SU-DHL-6 (cell line): ENCODE measurements at regions not wholly inside any gene's neighbourhood (a gene's known extent, or its start where the extent isn't known, plus 50 kb on each side); places are given as distances from the start of the nearest gene placed in this dataset.

Source experiments
- H2AFZ ChIP-seq: fragments of 200-600 bp; sonication (generic); 2 replicates; pipeline ENCODE4 v1.6.1; 2014; ENCODE audit warnings: low read depth, mild to moderate bottlenecking, moderate library complexity, mixed read lengths, antibody characterized with exemption, low read length; ENCODE audit not compliant: severe bottlenecking
- H3F3A ChIP-seq: fragments of 200-600 bp; shearing (Covaris generic); 2 replicates; pipeline ENCODE4 v1.6.0; 2016; ENCODE audit warnings: antibody characterized with exemption, mild to moderate bottlenecking; ENCODE audit not compliant: insufficient read depth
- H3K27ac ChIP-seq: fragments of 200-600 bp; sonication (generic); 2 replicates; pipeline ENCODE4 v1.5.1; 2016; ENCODE audit warnings: low read depth, mild to moderate bottlenecking, low read length, moderate library complexity, mixed read lengths
- H3K27me3 ChIP-seq: fragments of 200-600 bp; sonication (generic), shearing (Covaris generic); 2 replicates; pipeline ENCODE4 v1.6.0; 2014; ENCODE audit warnings: mild to moderate bottlenecking, low read length
- H3K36me3 ChIP-seq: fragments of 200-600 bp; sonication (generic); 2 replicates; pipeline ENCODE4 v1.6.1; 2014; ENCODE audit warnings: mild to moderate bottlenecking, low read length, mixed read lengths
- H3K4me2 ChIP-seq: fragments of 300-600, 200-600 bp; shearing (Covaris generic), sonication (generic); 2 replicates; pipeline ENCODE4 v1.6.0; 2014; ENCODE audit warnings: low read length, low read depth, mild to moderate bottlenecking; ENCODE audit not compliant: poor library complexity, severe bottlenecking
- H3K4me3 ChIP-seq: fragments of 200-600 bp; sonication (generic); 2 replicates; pipeline ENCODE4 v1.5.1; 2014; ENCODE audit warnings: antibody characterized with exemption, low read length, mild to moderate bottlenecking, mixed read lengths; ENCODE audit not compliant: insufficient read depth, poor library complexity, severe bottlenecking
- H3K79me2 ChIP-seq: fragments of 200-600 bp; sonication (generic); 2 replicates; pipeline ENCODE4 v1.6.1; 2014; ENCODE audit warnings: mild to moderate bottlenecking, low read length, moderate library complexity; ENCODE audit not compliant: insufficient read depth
- H3K9ac ChIP-seq: fragments of 200-600 bp; sonication (generic); 2 replicates; pipeline ENCODE4 v1.7.0; 2014; ENCODE audit warnings: mild to moderate bottlenecking, low read length
- H3K9me2 ChIP-seq: fragments of 200-600 bp; sonication (generic); replicated peaks from 2 replicates; pipeline ENCODE4 v1.6.1; 2014; ENCODE audit warnings: low read length; ENCODE audit not compliant: insufficient read depth
- H3K9me3 ChIP-seq: fragments of 200-600 bp; sonication (generic); 2 replicates; pipeline ENCODE4 v1.6.1; 2014; ENCODE audit warnings: low read length, mixed read lengths; ENCODE audit not compliant: insufficient read depth
- H4K20me1 ChIP-seq: fragments of 200-600 bp; sonication (generic); 2 replicates; pipeline ENCODE4 v1.6.1; 2014; ENCODE audit warnings: low read depth, mild to moderate bottlenecking, antibody characterized with exemption, low read length, moderate library complexity, mixed read lengths
- CTCF ChIP-seq: fragments of 200-600 bp; sonication (generic); IDR thresholded peaks from one replicate; pipeline ENCODE4 v1.5.1; 2017; ENCODE audit warnings: antibody characterized with exemption, mild to moderate bottlenecking, low read length, moderate library complexity; ENCODE audit not compliant: insufficient read depth, poor library complexity, severe bottlenecking
- EZH2phosphoT487 ChIP-seq: fragments of 200-600 bp; sonication (generic), shearing (Covaris generic); conservative IDR thresholded peaks from 2 replicates; pipeline ENCODE4 v1.6.1; 2018; ENCODE audit warnings: mild to moderate bottlenecking, antibody characterized with exemption, low read length, moderate library complexity, mixed read lengths

- no peak for TF ChIP-seq CTCF
- TF ChIP-seq EZH2phosphoT487 = no peak
- Histone ChIP-seq H2AFZ (no peak overlapping the region), H3K36me3 (no peaks in the 10 kb centered on the region), H3K9me3 (no peaks in the 10 kb centered on the region), H3K4me3 (no peak overlapping the region), H3K9ac (no peak overlapping the region), H3K27me3 (no peaks in the 10 kb centered on the region), H3K9me2 (no peaks in the 10 kb centered on the region), H3F3A (no peaks in the 10 kb centered on the region), H3K27ac (no peak overlapping the region), H3K4me2 (no peak overlapping the region), H4K20me1 (no peaks in the 10 kb centered on the region), H3K79me2 (no peaks in the 10 kb centered on the region)
These were observed 1322.7 kb downstream of the AMY1C start for GRCh38 chr1:105072446-105072845.

GRCh38 chr1:105072850-105073249 lies 1323.2 kb downstream of the AMY1C start:
- no peaks in the 10 kb centered on the region for H3K36me3 ChIP-seq
- no peaks in the 10 kb centered on the region for H3K27me3 ChIP-seq
- H2AFZ ChIP-seq = no peak overlapping the region
- no peak overlapping the region for H3K4me3 ChIP-seq
- no peaks in the 10 kb centered on the region for H3K9me3 ChIP-seq
- no peaks in the 10 kb centered on the region for H3K9me2 ChIP-seq
- no peak overlapping the region for H3K9ac ChIP-seq
- no peaks in the 10 kb centered on the region for H4K20me1 ChIP-seq
- no peak overlapping the region for H3K27ac ChIP-seq
- no peak for TF ChIP-seq CTCF
- no peak for TF ChIP-seq EZH2phosphoT487
- no peaks in the 10 kb centered on the region for H3F3A ChIP-seq
- no peaks in the 10 kb centered on the region for H3K79me2 ChIP-seq
- no peak overlapping the region for H3K4me2 ChIP-seq

GRCh38 chr1:105073660-105074059 lies 1324.0 kb downstream of the AMY1C start:
- H3F3A ChIP-seq = no peaks in the 10 kb centered on the region

More at GRCh38 chr1:105073660-105074059, 1324.0 kb downstream of the AMY1C start:
- H3K9me3 ChIP-seq = no peaks in the 10 kb centered on the region
- no peak overlapping the region for H3K4me2 ChIP-seq
- H3K4me3 ChIP-seq = no peak overlapping the region
- no peaks in the 10 kb centered on the region for H3K9me2 ChIP-seq
- H3K27me3 ChIP-seq = no peaks in the 10 kb centered on the region
- no peak for TF ChIP-seq EZH2phosphoT487
- TF ChIP-seq CTCF = no peak
- no peak overlapping the region for H3K27ac ChIP-seq
- H3K79me2 ChIP-seq = no peaks in the 10 kb centered on the region
- H4K20me1 ChIP-seq = no peaks in the 10 kb centered on the region
- peak overlapping the region; percentile 34 for H2AFZ ChIP-seq
- no peak overlapping the region for H3K9ac ChIP-seq
- H3K36me3 ChIP-seq = no peaks in the 10 kb centered on the region
